Heart right ventricle (tissue), 16 donors: ENCODE measurements at regions not wholly inside any gene's neighbourhood (a gene's known extent, or its start where the extent isn't known, plus 50 kb on each side); places are given as distances from the start of the nearest gene placed in this dataset.

Experiments
- ATAC-seq, 8 donors: fragments of 200-7000 bp; cut with Tn5 transposase; one replicate each; pipeline ENCODE4 v1.9.1; 2020; ENCODE audit warnings: mild to moderate bottlenecking in 8 of 8, moderate library complexity in 8 of 8, moderate number of reproducible peaks in 1 of 8
- DNase-seq, 2 donors: peaks; one replicate each; pipeline ENCODE4 v3.0.0-alpha.2; 2020
- H3K27ac ChIP-seq, 10 donors: fragments of 200-600 bp; sonication (generic) in 2 of 10; one replicate each; pipeline versions ENCODE4 v1.5.0 to v1.8.0; 2020 to 2022; ENCODE audit warnings: mild to moderate bottlenecking in 3 of 10
- H3K27me3 ChIP-seq, 7 donors: fragments of 200-600 bp; one replicate each; pipeline ENCODE4 v1.8.0; 2021 to 2022; ENCODE audit warnings: mild to moderate bottlenecking in 2 of 7
- H3K36me3 ChIP-seq, 9 donors: fragments of 200-600 bp; sonication (generic) in 1 of 9; one replicate each; pipeline versions ENCODE4 v1.5.0 to v1.8.0; 2020 to 2022; ENCODE audit warnings: mild to moderate bottlenecking in 2 of 9
- H3K4me1 ChIP-seq, 9 donors: fragments of 200-600 bp; sonication (generic) in 1 of 9; one replicate each; pipeline versions ENCODE4 v1.5.0 to v1.8.0; 2020 to 2022; ENCODE audit warnings: mild to moderate bottlenecking in 4 of 9
- H3K4me3 ChIP-seq, 10 donors: fragments of 200-600 bp; sonication (generic) in 2 of 10; one replicate each; pipeline versions ENCODE4 v1.5.0 to v1.8.0; 2020 to 2022; ENCODE audit warnings: mild to moderate bottlenecking in 7 of 10, moderate library complexity in 2 of 10
- H3K9me3 ChIP-seq, 11 donors: fragments of 200-600 bp in 10 of 11; sonication (generic) in 2 of 11; one replicate each; pipeline versions ENCODE4 v1.5.0 to v1.8.0; 2013 to 2022; ENCODE audit warnings: mild to moderate bottlenecking in 2 of 11, control low read depth in 1 of 11, moderate library complexity in 1 of 11
- CTCF ChIP-seq, 9 donors: fragments of 200-600 bp; sonication (generic) in 2 of 9; IDR thresholded peaks; one replicate each; pipeline versions ENCODE4 v1.5.0 to v1.8.0; 2021 to 2022; ENCODE audit warnings: antibody characterized with exemption in 9 of 9, mild to moderate bottlenecking in 5 of 9, moderate library complexity in 1 of 9
- whole genome bisulfite sequencing, 2 donors: extraction: QIAGEN DNeasy Blood & Tissue Kit; methylation state at CpG; one replicate each; pipeline ENCODE4 v1.1.7; 2013; ENCODE audit warnings: inconsistent platforms in 1 of 2; 5-methylcytosine and 5-hydroxymethylcytosine counted together
- intact Hi-C, 10 donors: fragments of 100-400 bp; cut with DNase I; formaldehyde crosslinking; loops; one replicate each; pipeline versions ENCODE4 v1.11.1 to v1.14.2; 2022
- donor health status: Arrhythmogenic right ventricular cardiomyopathy.
- donor health status: ischemic (EF 13 %, LVEDD 7.1; RV severe dilation, severe dysfunction).
- donor health status: healthy with polysubstance abuse.
- donor health status: DM: no; HTN: yes; CAD: no.
- donor health status: DM: no; HTN: no; CAD: no.
- donor health status: ischemic (EF 25% LVEDD 6.9; RV normal size, moderate dysfunction).
- donor health status: ischemic (EF 25% LVEDD 5.7; RV mildly dilated, moderate dysfunction).
- donor health status: healthy.
- donor health status: DM: yes; HTN: yes; CAD: no.
- donor health status: Ischemic cardiomyopathy.
- donor health status: ischemic (EF 35%, LVEDD 5.7; RV mildly dilated, moderate dysfunction).
- donor health status: nonischemic (EF 11% LVEDD 7.7; RV severe dilation, severe dysfunction).
- donor health status: DM: yes; HTN: yes; CAD: no.
- donor health status: PGD.
- donor health status: ischemic (EF 29% LVEDD 5.4; RV normal size, mild dysfunction).
- donor health status: nonischemic (EF 23%, LVEDD 6.1; RV moderate dilation, normal function).

DNA sequence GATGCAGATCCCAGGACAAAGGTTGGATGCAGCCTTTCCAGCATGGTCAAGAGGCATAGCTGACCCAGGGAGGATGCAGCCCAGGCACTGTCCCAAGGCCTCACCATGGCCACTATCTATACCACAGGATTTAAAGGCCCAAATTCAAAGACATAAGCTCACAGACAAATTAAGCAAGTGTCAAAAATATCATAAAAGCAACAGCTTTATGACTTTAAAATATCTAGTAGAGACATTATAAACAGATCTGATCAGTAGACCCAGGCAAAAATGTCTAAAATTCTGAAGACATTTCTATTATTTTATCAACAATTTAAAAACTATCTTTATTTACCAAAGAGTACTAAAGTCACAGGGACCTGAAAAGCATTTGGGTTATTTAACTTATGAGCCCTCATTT, 373.5 kb downstream of the CDC5L start:
- no peak for ATAC-seq
- Histone ChIP-seq H3K27me3 (no peaks in the 10 kb centered on the region), H3K4me3 (no peak overlapping the region), H3K36me3 (no peaks in the 10 kb centered on the region), H3K27ac (no peak overlapping the region), H3K9me3 (peaks cover 0 to 45% (median 24%) of the 10 kb centered on the region in 11 donors), H3K4me1 (no peaks in the 10 kb centered on the region)
- no peak for DNase-seq
- TF ChIP-seq CTCF (IDR thresholded peaks at IDR 0.05) = no peak
- intact Hi-C loops = no loop called here

DNA sequence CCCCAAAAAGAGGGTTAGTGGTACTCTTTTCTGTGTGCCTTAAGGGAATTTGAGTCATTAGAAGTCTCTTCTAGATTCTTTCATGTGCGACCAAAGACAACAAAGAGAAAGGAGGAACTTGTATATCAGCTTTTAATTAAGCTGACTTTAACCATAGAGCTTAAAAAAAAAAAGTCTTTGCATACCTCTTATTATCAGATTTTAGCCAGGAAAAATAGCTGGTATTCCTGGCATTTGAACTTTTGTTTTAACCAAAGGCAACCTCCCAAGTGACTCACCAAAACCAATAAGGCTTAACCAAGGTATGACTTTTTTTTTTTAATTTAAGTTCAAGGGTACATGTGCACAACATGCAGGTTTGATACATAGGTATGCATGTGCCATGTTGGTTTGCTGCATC, 375.0 kb downstream of the CDC5L start:
- Histone ChIP-seq H3K4me1 (no peaks in the 10 kb centered on the region), H3K27ac (no peak overlapping the region), H3K4me3 (no peak overlapping the region), H3K27me3 (no peaks in the 10 kb centered on the region), H3K9me3 (peaks cover 0 to 45% (median 24%) of the 10 kb centered on the region in 11 donors), H3K36me3 (no peaks in the 10 kb centered on the region)
- 67 to 93% methylated on average over 1 of the region's 1 CpG for WGBS, 2 donors
- ATAC-seq (no peak), DNase-seq (no peak)
- intact Hi-C loops = no loop called here
- TF ChIP-seq CTCF (IDR thresholded peaks at IDR 0.05) = no peak

DNA sequence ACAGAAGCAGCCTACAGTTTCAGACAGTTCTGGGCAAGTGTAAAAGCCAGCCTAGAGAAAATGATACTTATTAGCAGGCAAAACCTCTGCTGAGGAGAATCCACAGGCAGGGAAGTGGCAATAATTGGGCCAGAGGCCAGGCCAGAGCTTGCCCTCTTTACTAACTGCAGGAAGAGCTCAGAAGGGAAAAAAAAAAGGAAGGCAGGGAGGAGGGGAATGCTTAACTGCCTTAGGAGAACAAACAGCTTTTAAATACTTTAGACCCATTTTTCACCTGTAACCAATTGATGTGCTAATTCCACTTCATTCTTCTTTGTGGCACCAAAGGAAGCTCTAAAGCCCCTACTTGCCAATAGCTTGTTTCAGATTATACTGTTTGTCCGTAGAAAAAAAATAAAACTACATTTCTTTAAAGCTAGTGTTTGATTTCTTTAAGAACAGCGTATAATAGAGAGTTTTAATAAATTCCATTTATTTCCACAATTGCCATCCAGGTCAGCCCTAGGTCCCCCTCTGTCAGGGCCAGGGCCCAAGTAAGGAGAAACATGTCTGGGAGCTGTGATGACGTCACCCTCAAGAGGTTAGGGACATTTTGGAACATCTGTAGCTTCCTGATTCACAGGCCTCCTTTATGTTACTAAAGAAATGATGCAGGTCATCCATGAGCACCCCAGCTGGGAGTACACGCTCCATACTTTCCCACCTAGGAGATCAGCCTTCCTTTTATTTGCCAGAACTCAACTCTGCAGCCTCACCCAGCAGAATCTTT, 384.3 kb downstream of the CDC5L start:
- intact Hi-C loops = no loop called here
- H3K27ac ChIP-seq = no peak overlapping the region
- H3K27me3 ChIP-seq = peaks cover 0 to 4% (median 0%) of the 10 kb centered on the region in 7 donors
- peaks cover 0 to 2% (median 0%) of the 10 kb centered on the region in 9 donors for H3K4me1 ChIP-seq
- no peak for DNase-seq
- 81 to 88% methylated on average over 4 of the region's 4 CpGs for WGBS, 2 donors
- no peak for ATAC-seq
- H3K4me3 ChIP-seq = no peak overlapping the region
- H3K9me3 ChIP-seq = peaks cover 0 to 12% (median 0%) of the 10 kb centered on the region in 11 donors
- H3K36me3 ChIP-seq = no peaks in the 10 kb centered on the region
- no peak for TF ChIP-seq CTCF (IDR thresholded peaks at IDR 0.05)

DNA sequence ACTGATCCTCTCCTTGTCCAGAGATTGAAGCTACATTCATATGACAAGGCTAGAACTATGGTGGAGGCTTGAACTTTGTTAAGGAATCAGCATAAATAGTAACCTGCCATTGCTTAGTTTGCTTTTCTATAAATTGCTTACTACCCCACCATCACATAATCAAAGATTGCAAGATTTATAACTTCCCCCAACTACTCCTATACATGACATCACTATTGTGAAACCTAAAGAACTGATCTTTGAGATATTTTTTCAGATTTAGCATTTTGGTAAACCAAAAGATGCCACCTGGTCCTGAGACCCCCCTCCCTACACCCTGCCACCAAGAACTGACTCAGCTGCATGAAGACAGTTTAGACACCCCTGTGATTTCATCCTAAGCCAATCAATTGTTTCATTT, 385.3 kb downstream of the CDC5L start:
- ATAC-seq (no peak), DNase-seq (no peak)
- Histone ChIP-seq H3K9me3 (peaks cover 0 to 12% (median 0%) of the 10 kb centered on the region in 11 donors), H3K36me3 (no peaks in the 10 kb centered on the region), H3K27ac (no peak overlapping the region), H3K4me1 (peaks cover 0 to 2% (median 0%) of the 10 kb centered on the region in 9 donors), H3K27me3 (peaks cover 0 to 4% (median 0%) of the 10 kb centered on the region in 7 donors), H3K4me3 (no peak overlapping the region)
- intact Hi-C loops = no loop called here
- TF ChIP-seq CTCF (IDR thresholded peaks at IDR 0.05) = no peak
